ENCODE measurements at regions not wholly inside any gene's neighbourhood (a gene's known extent, or its start where the extent isn't known, plus 50 kb on each side); places are given as distances from the start of the nearest gene placed in this dataset.
"Not testable (repeated sequence)": the region's sequence is repeated elsewhere in the genome, so short reads cannot be mapped to it uniquely, and the experiment has no call there.

DNA sequence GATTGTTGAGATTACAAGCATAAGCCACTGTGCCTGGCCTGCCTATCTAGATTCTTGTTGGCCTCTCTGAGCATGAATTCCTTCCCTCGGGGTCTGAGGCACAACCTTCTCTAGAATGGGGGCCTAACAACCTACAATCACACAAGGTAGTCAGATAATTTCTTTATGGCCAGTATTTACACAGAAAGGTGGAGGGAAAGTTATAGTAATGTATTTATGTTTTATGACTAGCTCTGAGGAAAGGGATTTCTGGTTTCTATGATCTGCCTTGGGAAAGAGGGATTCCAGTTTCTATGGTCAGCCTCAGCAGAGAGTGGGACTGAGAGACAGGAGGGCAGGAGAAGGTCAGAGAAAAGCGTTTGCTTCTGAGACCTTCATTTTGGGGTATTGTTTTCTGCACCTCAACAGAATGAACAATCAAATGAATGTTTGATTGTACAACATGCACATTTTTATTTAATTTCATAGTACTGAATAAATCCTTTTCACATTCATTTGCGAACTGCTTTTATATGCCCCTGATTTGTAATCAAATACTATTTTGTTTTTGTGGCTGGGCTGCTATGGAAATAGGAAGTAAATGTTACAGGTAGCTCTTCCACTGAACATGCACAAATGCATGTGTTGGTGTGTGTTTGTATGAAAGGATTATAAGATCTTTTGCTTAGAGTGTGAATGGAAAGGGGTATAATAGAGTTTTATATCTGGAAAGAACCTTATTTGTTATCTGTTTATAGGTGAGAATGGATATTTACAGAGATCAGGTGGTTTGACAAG is 499.7 kb upstream of the RGS6 start:
- DNase-seq (ENCODE audit: extremely low read depth, low read depth), result no peak
- H3K4me3 ChIP-seq (replicated peaks; ENCODE audit: low read depth, low read length), result no peak overlapping the region
- TF ChIP-seq, protein P1, sequence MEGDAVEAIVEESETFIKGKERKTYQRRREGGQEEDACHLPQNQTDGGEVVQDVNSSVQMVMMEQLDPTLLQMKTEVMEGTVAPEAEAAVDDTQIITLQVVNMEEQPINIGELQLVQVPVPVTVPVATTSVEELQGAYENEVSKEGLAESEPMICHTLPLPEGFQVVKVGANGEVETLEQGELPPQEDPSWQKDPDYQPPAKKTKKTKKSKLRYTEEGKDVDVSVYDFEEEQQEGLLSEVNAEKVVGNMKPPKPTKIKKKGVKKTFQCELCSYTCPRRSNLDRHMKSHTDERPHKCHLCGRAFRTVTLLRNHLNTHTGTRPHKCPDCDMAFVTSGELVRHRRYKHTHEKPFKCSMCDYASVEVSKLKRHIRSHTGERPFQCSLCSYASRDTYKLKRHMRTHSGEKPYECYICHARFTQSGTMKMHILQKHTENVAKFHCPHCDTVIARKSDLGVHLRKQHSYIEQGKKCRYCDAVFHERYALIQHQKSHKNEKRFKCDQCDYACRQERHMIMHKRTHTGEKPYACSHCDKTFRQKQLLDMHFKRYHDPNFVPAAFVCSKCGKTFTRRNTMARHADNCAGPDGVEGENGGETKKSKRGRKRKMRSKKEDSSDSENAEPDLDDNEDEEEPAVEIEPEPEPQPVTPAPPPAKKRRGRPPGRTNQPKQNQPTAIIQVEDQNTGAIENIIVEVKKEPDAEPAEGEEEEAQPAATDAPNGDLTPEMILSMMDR (IDR thresholded peaks at IDR 0.05; ENCODE audit: low read depth, low read length, missing control alignments), result no peak

DNA sequence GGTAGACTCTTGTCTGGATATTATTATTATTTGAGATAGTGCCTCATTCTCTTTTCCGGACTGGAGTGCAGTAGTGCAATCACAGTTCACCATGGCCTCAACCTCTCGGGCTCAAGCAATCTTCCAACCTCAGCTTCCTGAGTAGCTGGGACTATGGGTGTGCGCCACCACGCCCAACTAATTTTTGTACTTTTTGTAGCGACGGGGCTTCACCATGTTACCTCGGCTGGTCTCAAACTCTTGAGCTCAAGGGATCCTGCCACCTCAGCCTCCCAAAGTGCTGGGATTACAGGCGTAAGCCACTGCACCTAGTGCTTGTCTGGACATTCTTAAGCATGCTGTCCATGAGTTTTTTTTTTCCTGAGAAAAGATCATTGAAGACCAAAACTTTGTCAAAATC is 498.9 kb upstream of the RGS6 start:
- no peak for DNase-seq (ENCODE audit: extremely low read depth, low read depth)
- H3K4me3 ChIP-seq (replicated peaks; ENCODE audit: low read depth, low read length), result no peak overlapping the region
- TF ChIP-seq, protein P1 (IDR thresholded peaks at IDR 0.05; ENCODE audit: low read depth, low read length, missing control alignments), result no peak

DNA sequence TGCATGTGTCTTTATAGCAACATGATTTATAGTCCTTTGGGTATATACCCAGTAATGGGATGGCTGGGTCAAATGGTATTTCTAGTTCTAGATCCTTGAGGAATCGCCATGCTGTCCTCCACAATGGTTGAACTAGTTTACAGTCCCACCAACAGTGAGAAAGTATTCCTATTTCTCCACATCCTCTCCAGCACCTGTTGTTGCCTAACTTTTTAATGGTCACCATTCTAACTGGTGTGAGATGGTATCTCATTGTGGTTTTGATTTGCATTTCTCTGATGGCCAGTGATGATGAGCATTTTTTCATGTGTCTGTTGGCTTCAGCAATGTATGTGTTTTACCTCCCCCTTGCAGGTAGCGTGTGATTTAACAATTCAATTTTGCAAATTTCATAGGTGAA is 496.6 kb upstream of the RGS6 start:
- not testable (repeated sequence) for DNase-seq (ENCODE audit: extremely low read depth, low read depth)

DNA sequence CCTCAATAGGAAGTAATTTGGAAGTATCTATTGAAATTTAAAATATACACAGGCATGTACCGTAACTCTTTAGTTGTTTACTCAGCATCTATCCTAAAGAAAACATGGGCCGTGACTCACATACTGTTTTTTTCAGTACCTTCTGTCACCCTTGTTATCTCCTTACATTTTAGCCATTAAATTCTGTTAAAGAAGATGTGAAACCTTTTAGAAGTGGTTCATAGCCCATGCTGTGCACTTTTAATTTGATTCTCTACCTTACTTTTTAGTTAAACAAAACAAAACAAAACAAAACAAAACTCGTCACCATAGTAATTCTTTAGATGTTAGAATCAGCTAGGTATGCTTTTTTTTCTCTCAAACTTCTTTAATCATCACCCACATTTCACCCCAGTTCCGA is 494.4 kb upstream of the RGS6 start:
- H3K4me3 ChIP-seq (replicated peaks; ENCODE audit: low read depth, low read length), result no peak overlapping the region
- DNase-seq (ENCODE audit: extremely low read depth, low read depth), result no peak
- TF ChIP-seq, protein P1 (IDR thresholded peaks at IDR 0.05; ENCODE audit: low read depth, low read length, missing control alignments), result no peak

More for the DNA sequence above, 496.6 kb upstream of the RGS6 start:
- not testable (repeated sequence) for H3K4me3 ChIP-seq (replicated peaks; ENCODE audit: low read depth, low read length)

DNA sequence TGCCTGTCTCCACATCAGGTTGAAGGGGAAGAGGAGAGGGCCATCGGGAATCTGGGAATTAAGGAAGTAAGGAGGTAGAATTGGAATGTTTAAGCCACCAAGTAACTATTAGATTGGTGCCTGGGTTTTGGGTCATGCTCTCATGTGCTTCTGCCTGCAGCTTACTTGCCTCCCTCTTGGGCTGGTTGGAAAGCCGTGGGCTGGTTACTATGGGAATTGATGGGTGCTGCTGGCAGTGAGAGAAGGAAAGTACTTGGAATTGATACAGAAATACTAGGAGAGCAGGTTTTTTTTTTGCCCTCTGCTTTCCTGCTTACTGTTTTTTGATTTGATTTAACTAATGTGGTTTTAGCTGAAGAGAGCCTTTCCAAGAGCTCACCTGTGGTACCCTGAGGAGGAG is 493.5 kb upstream of the RGS6 start:
- no peak overlapping the region for H3K4me3 ChIP-seq (replicated peaks; ENCODE audit: low read depth, low read length)
- DNase-seq (ENCODE audit: extremely low read depth, low read depth), result peak; percentile 17
- TF ChIP-seq, protein P1 (IDR thresholded peaks at IDR 0.05; ENCODE audit: low read depth, low read length, missing control alignments), result no peak

DNA sequence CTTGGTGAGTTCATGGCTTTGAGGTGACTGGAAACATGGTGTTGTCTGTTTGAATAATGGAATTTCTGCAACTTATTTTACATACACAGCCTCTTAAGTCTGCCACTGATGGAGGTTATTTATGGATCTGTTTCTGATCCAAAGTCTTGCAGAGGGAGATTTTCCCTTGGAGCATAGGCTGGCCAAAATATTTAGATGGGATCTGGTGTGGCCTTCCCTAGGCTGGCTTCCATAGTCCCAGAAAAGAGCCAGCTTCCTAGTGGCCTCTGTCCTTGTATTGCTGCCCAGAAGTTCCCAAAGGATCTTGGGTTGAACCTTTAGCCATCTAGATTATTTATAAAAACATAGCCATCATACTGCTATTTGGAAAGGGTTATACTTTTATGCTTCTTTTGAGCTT is 491.1 kb upstream of the RGS6 start:
- TF ChIP-seq, protein P1 (IDR thresholded peaks at IDR 0.05; ENCODE audit: low read depth, low read length, missing control alignments), result no peak
- H3K4me3 ChIP-seq (replicated peaks; ENCODE audit: low read depth, low read length), result no peak overlapping the region
- no peak for DNase-seq (ENCODE audit: extremely low read depth, low read depth)

DNA sequence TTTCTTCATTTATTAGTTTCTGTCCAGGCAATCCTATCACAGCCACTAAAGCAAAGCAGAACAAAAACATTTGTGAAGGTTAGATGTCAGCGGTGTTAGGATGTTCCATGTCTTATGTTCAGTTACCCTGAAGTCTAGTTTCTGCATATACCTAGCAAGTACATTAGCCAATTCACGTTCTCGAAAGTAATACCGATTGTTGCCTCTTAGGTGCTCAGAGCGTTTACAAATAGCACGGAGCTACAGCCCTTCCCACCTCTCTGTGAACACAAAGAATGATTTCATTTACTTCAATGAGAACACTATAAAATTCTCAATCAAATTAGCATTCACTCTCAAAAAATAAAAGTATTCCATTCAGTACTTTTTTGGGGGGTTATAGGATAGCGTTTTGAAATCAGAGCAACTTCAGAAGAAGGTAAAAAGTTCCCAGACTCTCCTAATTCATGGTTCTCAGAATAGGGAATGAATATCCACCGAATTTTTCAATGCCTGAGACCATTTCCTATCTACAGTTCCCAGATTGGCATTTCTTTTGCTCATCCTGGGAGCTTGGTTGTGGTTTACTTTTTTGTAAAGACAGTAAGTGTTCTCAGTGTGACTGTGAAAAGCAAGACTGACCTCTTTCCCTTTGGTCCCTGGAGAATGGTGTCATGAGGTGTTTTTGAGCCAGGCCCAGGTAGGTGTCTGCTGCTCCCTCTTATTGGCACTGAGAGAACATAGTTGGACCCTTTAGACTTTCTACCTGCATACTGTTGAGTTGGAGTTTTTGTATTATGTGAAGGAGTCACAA is 488.0 kb upstream of the RGS6 start:
- H3K4me3 ChIP-seq (replicated peaks; ENCODE audit: low read depth, low read length), result no peak overlapping the region
- TF ChIP-seq, protein P1 (IDR thresholded peaks at IDR 0.05; ENCODE audit: low read depth, low read length, missing control alignments), result no peak
- no peak for DNase-seq (ENCODE audit: extremely low read depth, low read depth)

All from HFF-Myc (cell line).